ENCODE measurements at regions not wholly inside any gene's neighbourhood (a gene's known extent, or its start where the extent isn't known, plus 50 kb on each side); places are given as distances from the start of the nearest gene placed in this dataset.

GRCh38 chr13:27329210-27329609, 58.6 kb downstream of the RASL11A start:
- TF ChIP-seq RUNX3 (IDR thresholded peaks at IDR 0.05; ENCODE audit: low read length) = no peak
- TF ChIP-seq CTCF (IDR thresholded peaks at IDR 0.05 in 2 of 3, conservative IDR thresholded peaks at IDR 0.05 in 1 of 3; ENCODE audit: control insufficient read depth in 2 of 3, extremely low read depth in 1 of 3, insufficient read depth in 1 of 3, low read depth in 3 of 3, low read length in 3 of 3) = no peak
- TF ChIP-seq EP300 (IDR thresholded peaks at IDR 0.05; ENCODE audit: borderline replicate concordance in 1 of 2, control insufficient read depth in 1 of 2, low read depth in 2 of 2, low read length in 2 of 2) = no peak
- TF ChIP-seq POLR2A (IDR thresholded peaks at IDR 0.05; ENCODE audit: low read depth, low read length) = no peak
- no peak for TF ChIP-seq EZH2 (IDR thresholded peaks at IDR 0.05; ENCODE audit: borderline replicate concordance, control insufficient read depth, low read depth, low read length)
- no peak for TF ChIP-seq ATF3 (IDR thresholded peaks at IDR 0.05; ENCODE audit: borderline replicate concordance, extremely low read depth, low read depth, low read length)
- TF ChIP-seq YBX1 (IDR thresholded peaks at IDR 0.05) = no peak
- TF ChIP-seq POLR2AphosphoS5 (IDR thresholded peaks at IDR 0.05; ENCODE audit: low read length) = no peak
- no peak for TF ChIP-seq MAX (IDR thresholded peaks at IDR 0.05; ENCODE audit: low read depth, low read length)
- TF ChIP-seq SIX5 (IDR thresholded peaks at IDR 0.05; ENCODE audit: low read depth, low read length, severe bottlenecking) = no peak
- TF ChIP-seq REST (IDR thresholded peaks at IDR 0.05; ENCODE audit: low read depth, low read length) = no peak
- no peak for TF ChIP-seq BRCA1 (IDR thresholded peaks at IDR 0.05; ENCODE audit: low read depth, low read length)
- no peak for TF ChIP-seq RB1 (IDR thresholded peaks at IDR 0.05; ENCODE audit: borderline replicate concordance)
